ENCODE measurements at regions not wholly inside any gene's neighbourhood (a gene's known extent, or its start where the extent isn't known, plus 50 kb on each side); places are given as distances from the start of the nearest gene placed in this dataset.
A peak's percentile ranks its signal among the peaks of the same experiment; 100 is the strongest.

DNA sequence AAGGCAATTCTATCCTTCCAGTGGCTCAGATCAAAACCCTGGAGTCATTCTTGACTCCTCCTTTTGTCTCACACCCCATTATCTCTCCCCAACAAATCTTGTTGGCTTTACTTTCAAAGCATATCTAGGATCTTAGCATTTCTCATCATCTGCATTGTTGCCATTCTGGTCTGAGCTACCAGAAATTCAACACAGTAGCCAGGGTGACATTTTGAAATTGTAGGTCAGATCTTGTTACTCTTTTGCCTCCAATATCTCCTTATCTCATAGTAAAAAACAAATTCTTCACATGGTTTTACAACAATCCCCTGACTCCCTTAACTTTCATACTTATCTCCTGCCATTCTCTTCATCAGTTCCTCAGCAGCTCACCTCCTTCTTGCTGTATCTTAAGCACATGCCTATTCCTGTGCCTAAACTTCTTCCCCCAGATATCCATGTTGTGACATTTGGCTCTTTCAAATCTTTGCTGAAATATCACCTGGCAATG is 115.8 kb downstream of the KLF5 start:
- Histone ChIP-seq H3K27me3 (ENCODE audit: insufficient read depth, low read length) (no peaks in the 10 kb centered on the region), H3K4me2 (ENCODE audit: low read length) (no peak overlapping the region), H3K27ac (ENCODE audit: low read depth, low read length) (no peak overlapping the region), H3K79me2 (ENCODE audit: insufficient read depth, low read length) (no peaks in the 10 kb centered on the region), H3K36me3 (ENCODE audit: insufficient read depth, low read length) (no peaks in the 10 kb centered on the region), H2AFZ (ENCODE audit: low read depth, low read length) (no peak overlapping the region), H3K9ac (ENCODE audit: low read length) (no peak overlapping the region), H3K4me1 (ENCODE audit: insufficient read depth, low read length) (peaks cover 4% of the 10 kb centered on the region), H3K4me3 (ENCODE audit: insufficient read depth, low read depth, low read length) (no peak overlapping the region), H3K9me3 (ENCODE audit: insufficient read depth, low read depth, low read length) (no peaks in the 10 kb centered on the region), H4K20me1 (ENCODE audit: insufficient read depth, low read length) (no peaks in the 10 kb centered on the region)
- H3K9me3 Mint-ChIP-seq (ENCODE audit: unreplicated experiment): no peaks in the 10 kb centered on the region
- TF ChIP-seq EZH2 (IDR thresholded peaks at IDR 0.05; ENCODE audit: insufficient read depth, low read length): no peak
- no peak for TF ChIP-seq CTCF (IDR thresholded peaks at IDR 0.05; ENCODE audit: insufficient read depth, low read depth, low read length)
- H3K36me3 Mint-ChIP-seq (ENCODE audit: low read depth, unreplicated experiment): no peaks in the 10 kb centered on the region
- H3K4me1 Mint-ChIP-seq (ENCODE audit: low read depth, unreplicated experiment): peaks cover 11% of the 10 kb centered on the region
- no peak overlapping the region for H3K27ac Mint-ChIP-seq (ENCODE audit: unreplicated experiment)
- H3K4me3 Mint-ChIP-seq (ENCODE audit: unreplicated experiment): no peak overlapping the region
- FAIRE-seq: no peak
- DNase-seq (ENCODE audit: low read depth): no peak
- no peaks in the 10 kb centered on the region for H3K27me3 Mint-ChIP-seq (ENCODE audit: low read depth, unreplicated experiment)

GRCh38 chr13:73173279-73173811 is 114.5 kb downstream of the KLF5 start:
- no peak overlapping the region for H3K4me2 ChIP-seq (ENCODE audit: low read length)
- H3K79me2 ChIP-seq (ENCODE audit: insufficient read depth, low read length): no peaks in the 10 kb centered on the region
- no peak for DNase-seq (ENCODE audit: low read depth)
- Mint-ChIP-seq H3K4me1 (ENCODE audit: low read depth, unreplicated experiment) (peaks cover 22% of the 10 kb centered on the region), H3K27ac (ENCODE audit: unreplicated experiment) (no peak overlapping the region), H3K27me3 (ENCODE audit: low read depth, unreplicated experiment) (no peaks in the 10 kb centered on the region), H3K4me3 (ENCODE audit: unreplicated experiment) (no peak overlapping the region), H3K36me3 (ENCODE audit: low read depth, unreplicated experiment) (no peaks in the 10 kb centered on the region), H3K9me3 (ENCODE audit: unreplicated experiment) (no peaks in the 10 kb centered on the region)
- no peak overlapping the region for H3K9ac ChIP-seq (ENCODE audit: low read length)
- H3K36me3 ChIP-seq (ENCODE audit: insufficient read depth, low read length): no peaks in the 10 kb centered on the region
- H3K4me3 ChIP-seq (ENCODE audit: insufficient read depth, low read depth, low read length): no peak overlapping the region
- H3K27me3 ChIP-seq (ENCODE audit: insufficient read depth, low read length): no peaks in the 10 kb centered on the region
- no peaks in the 10 kb centered on the region for H3K9me3 ChIP-seq (ENCODE audit: insufficient read depth, low read depth, low read length)
- TF ChIP-seq CTCF (IDR thresholded peaks at IDR 0.05; ENCODE audit: insufficient read depth, low read depth, low read length) (no peak), EZH2 (IDR thresholded peaks at IDR 0.05; ENCODE audit: insufficient read depth, low read length) (no peak)
- no peak for FAIRE-seq
- H4K20me1 ChIP-seq (ENCODE audit: insufficient read depth, low read length): no peaks in the 10 kb centered on the region
- no peak overlapping the region for H3K27ac ChIP-seq (ENCODE audit: low read depth, low read length)
- H2AFZ ChIP-seq (ENCODE audit: low read depth, low read length): no peak overlapping the region
- peaks cover 16% of the 10 kb centered on the region for H3K4me1 ChIP-seq (ENCODE audit: insufficient read depth, low read length)

DNA sequence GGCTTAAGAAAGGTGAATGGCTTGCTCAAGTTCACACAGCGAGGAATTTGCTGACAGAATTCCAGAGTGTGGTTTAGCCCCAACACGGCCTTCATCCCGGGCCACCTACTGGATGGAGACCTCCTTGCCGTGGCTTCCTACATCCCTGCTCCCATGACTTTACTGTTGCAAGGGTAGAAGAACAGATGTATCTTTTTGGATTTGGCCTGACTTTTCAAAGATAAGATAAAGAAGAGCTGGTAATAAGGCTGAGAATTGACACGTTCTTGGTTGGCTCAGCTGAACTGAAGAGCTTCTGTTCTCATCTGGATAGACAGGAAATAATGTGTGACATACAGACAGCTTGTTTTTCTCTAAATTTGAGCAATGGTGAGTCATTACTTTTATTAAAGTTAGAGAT is 113.1 kb downstream of the KLF5 start:
- Histone ChIP-seq H3K4me2 (ENCODE audit: low read length) (peak overlapping the region; percentile 15), H2AFZ (ENCODE audit: low read depth, low read length) (peak overlapping the region; percentile 3), H4K20me1 (ENCODE audit: insufficient read depth, low read length) (no peaks in the 10 kb centered on the region), H3K36me3 (ENCODE audit: insufficient read depth, low read length) (no peaks in the 10 kb centered on the region), H3K4me1 (ENCODE audit: insufficient read depth, low read length) (peaks cover 19% of the 10 kb centered on the region), H3K79me2 (ENCODE audit: insufficient read depth, low read length) (no peaks in the 10 kb centered on the region), H3K4me3 (ENCODE audit: insufficient read depth, low read depth, low read length) (no peak overlapping the region), H3K27ac (ENCODE audit: low read depth, low read length) (no peak overlapping the region), H3K9me3 (ENCODE audit: insufficient read depth, low read depth, low read length) (no peaks in the 10 kb centered on the region), H3K27me3 (ENCODE audit: insufficient read depth, low read length) (no peaks in the 10 kb centered on the region), H3K9ac (ENCODE audit: low read length) (no peak overlapping the region)
- no peaks in the 10 kb centered on the region for H3K36me3 Mint-ChIP-seq (ENCODE audit: low read depth, unreplicated experiment)
- FAIRE-seq (no peak), DNase-seq (ENCODE audit: low read depth) (peak; percentile 37)
- no peak overlapping the region for H3K4me3 Mint-ChIP-seq (ENCODE audit: unreplicated experiment)
- TF ChIP-seq CTCF (IDR thresholded peaks at IDR 0.05; ENCODE audit: insufficient read depth, low read depth, low read length) (peak; percentile 18), EZH2 (IDR thresholded peaks at IDR 0.05; ENCODE audit: insufficient read depth, low read length) (no peak)
- H3K4me1 Mint-ChIP-seq (ENCODE audit: low read depth, unreplicated experiment): peaks cover 22% of the 10 kb centered on the region
- peak overlapping the region; percentile 83 for H3K27ac Mint-ChIP-seq (ENCODE audit: unreplicated experiment)
- no peaks in the 10 kb centered on the region for H3K27me3 Mint-ChIP-seq (ENCODE audit: low read depth, unreplicated experiment)
- no peaks in the 10 kb centered on the region for H3K9me3 Mint-ChIP-seq (ENCODE audit: unreplicated experiment)
